ENCODE measurements at regions not wholly inside any gene's neighbourhood (a gene's known extent, or its start where the extent isn't known, plus 50 kb on each side); places are given as distances from the start of the nearest gene placed in this dataset.

GRCh38 chr4:60195256-60195655 lies 1004.9 kb upstream of the ADGRL3 start:
- TF ChIP-seq CTCF (IDR thresholded peaks at IDR 0.05) = no peak
- TF ChIP-seq POLR2AphosphoS5 (IDR thresholded peaks at IDR 0.05) = no peak
